ENCODE measurements at regions not wholly inside any gene's neighbourhood (a gene's known extent, or its start where the extent isn't known, plus 50 kb on each side); places are given as distances from the start of the nearest gene placed in this dataset.

DNA sequence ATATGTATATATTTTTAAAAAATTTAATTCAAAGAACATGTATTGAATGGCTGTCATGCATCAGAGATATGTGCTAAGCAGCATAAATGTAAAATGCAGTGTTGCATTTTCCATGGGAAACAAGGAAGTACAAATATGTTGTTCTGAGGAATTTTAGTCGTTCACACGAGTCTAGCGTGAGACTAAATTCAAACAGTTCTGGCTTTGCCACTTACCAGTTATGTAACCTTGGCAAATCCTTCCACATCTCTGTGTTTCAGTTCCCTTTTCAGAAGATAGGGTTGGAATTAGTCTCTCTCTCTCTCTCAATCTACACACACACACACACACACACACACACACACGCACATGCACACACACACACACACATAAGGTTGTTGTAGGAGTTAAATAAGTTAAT lies 305.4 kb downstream of the UTRN start (continued):
- no peak for TF ChIP-seq RXRA (IDR thresholded peaks at IDR 0.05; ENCODE audit: insufficient read depth, low read depth, low read length)

All from H1 (cell line).